ENCODE measurements at regions not wholly inside any gene's neighbourhood (a gene's known extent, or its start where the extent isn't known, plus 50 kb on each side); places are given as distances from the start of the nearest gene placed in this dataset.
"Not testable (repeated sequence)": the region's sequence is repeated elsewhere in the genome, so short reads cannot be mapped to it uniquely, and the experiment has no call there.

- no peak for DNase-seq
Measured at GRCh38 chr13:90834700-90835099, 512.8 kb upstream of the MIR17HG start.

GRCh38 chr13:90835826-90836225, 511.7 kb upstream of the MIR17HG start:
- no peak for DNase-seq

- DNase-seq: no peak
Measured at GRCh38 chr13:90838317-90838960, 509.0 kb upstream of the MIR17HG start.

GRCh38 chr13:90839061-90839460, 508.4 kb upstream of the MIR17HG start:
- no peak for DNase-seq

GRCh38 chr13:90846936-90847335, 500.6 kb upstream of the MIR17HG start:
- no peak for DNase-seq

GRCh38 chr13:90853666-90854065, 493.8 kb upstream of the MIR17HG start:
- DNase-seq: not testable (repeated sequence)

GRCh38 chr13:90857921-90858320, 489.6 kb upstream of the MIR17HG start:
- DNase-seq: no peak

GRCh38 chr13:90866006-90866405, 481.5 kb upstream of the MIR17HG start:
- peak; percentile 31 for DNase-seq

- DNase-seq: peak; percentile 30
Measured at GRCh38 chr13:90867336-90867683, 480.2 kb upstream of the MIR17HG start.

GRCh38 chr13:90868321-90868920, 479.1 kb upstream of the MIR17HG start:
- DNase-seq: no peak

GRCh38 chr13:90869580-90869979, 477.9 kb upstream of the MIR17HG start:
- no peak for DNase-seq

GRCh38 chr13:90872491-90873025, 474.9 kb upstream of the MIR17HG start:
- no peak for DNase-seq

GRCh38 chr13:90880790-90881189, 466.7 kb upstream of the MIR17HG start:
- DNase-seq: no peak

- DNase-seq: no peak
Measured at GRCh38 chr13:90882551-90882950, 464.9 kb upstream of the MIR17HG start.

- no peak for DNase-seq
Measured at GRCh38 chr13:90883592-90883991, 463.9 kb upstream of the MIR17HG start.

GRCh38 chr13:90884066-90884465, 463.4 kb upstream of the MIR17HG start:
- DNase-seq: no peak

- DNase-seq: no peak
Measured at GRCh38 chr13:90889906-90890834, 457.3 kb upstream of the MIR17HG start.

GRCh38 chr13:90891329-90891728, 456.2 kb upstream of the MIR17HG start:
- no peak for DNase-seq

- DNase-seq: not testable (repeated sequence)
Measured at GRCh38 chr13:90893199-90893598, 454.3 kb upstream of the MIR17HG start.

GRCh38 chr13:90896002-90896401, 451.5 kb upstream of the MIR17HG start:
- no peak for DNase-seq

GRCh38 chr13:90898811-90899210, 448.7 kb upstream of the MIR17HG start:
- no peak for DNase-seq

- DNase-seq: no peak
Measured at GRCh38 chr13:90899416-90899815, 448.1 kb upstream of the MIR17HG start.

GRCh38 chr13:90902255-90902654, 445.2 kb upstream of the MIR17HG start:
- no peak for DNase-seq

Data from skin of body (tissue), 1 donor.